ENCODE measurements at regions not wholly inside any gene's neighbourhood (a gene's known extent, or its start where the extent isn't known, plus 50 kb on each side); places are given as distances from the start of the nearest gene placed in this dataset.

DNA sequence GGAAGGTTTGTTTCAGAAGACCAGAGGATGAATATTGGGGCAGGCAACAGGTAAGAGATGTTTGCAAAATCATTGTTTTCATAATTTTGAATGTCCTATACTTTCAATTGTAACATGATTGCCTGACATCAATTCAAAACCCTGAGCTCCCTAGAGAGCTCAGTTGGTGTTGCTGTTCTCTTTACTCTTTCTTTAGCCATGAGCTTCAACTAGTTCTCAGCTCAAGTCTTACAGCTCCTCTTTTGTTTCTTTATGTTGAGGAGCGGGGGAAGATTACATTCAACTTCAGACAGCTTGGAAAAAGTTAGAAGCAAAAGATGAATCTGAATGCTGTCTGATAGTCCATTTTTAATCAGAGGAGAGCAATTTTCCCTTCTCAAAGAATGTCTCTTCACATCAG is 144.8 kb upstream of the TACR1 start:
- Histone ChIP-seq H3K4me1 (ENCODE audit: insufficient read depth, low read length) (peaks cover 11% of the 10 kb centered on the region), H3K9me3 (ENCODE audit: low read depth, low read length) (no peaks in the 10 kb centered on the region), H4K20me1 (ENCODE audit: insufficient read depth, low read length) (no peaks in the 10 kb centered on the region), H3K27me3 (ENCODE audit: insufficient read depth, low read length) (no peaks in the 10 kb centered on the region), H2AFZ (ENCODE audit: low read length) (no peak overlapping the region), H3K27ac (ENCODE audit: low read depth, low read length) (no peak overlapping the region), H3K79me2 (ENCODE audit: insufficient read depth, low read length) (no peaks in the 10 kb centered on the region), H3K4me3 (ENCODE audit: insufficient read depth, low read length) (no peak overlapping the region), H3K4me2 (ENCODE audit: insufficient read depth, low read length) (no peak overlapping the region), H3K36me3 (ENCODE audit: insufficient read depth, low read length) (no peaks in the 10 kb centered on the region)
- no peak for TF ChIP-seq CTCF (IDR thresholded peaks at IDR 0.05; ENCODE audit: extremely low read depth, low read depth, low read length)
- no peak for DNase-seq (ENCODE audit: insufficient read length, low spot score, missing footprints)

DNA sequence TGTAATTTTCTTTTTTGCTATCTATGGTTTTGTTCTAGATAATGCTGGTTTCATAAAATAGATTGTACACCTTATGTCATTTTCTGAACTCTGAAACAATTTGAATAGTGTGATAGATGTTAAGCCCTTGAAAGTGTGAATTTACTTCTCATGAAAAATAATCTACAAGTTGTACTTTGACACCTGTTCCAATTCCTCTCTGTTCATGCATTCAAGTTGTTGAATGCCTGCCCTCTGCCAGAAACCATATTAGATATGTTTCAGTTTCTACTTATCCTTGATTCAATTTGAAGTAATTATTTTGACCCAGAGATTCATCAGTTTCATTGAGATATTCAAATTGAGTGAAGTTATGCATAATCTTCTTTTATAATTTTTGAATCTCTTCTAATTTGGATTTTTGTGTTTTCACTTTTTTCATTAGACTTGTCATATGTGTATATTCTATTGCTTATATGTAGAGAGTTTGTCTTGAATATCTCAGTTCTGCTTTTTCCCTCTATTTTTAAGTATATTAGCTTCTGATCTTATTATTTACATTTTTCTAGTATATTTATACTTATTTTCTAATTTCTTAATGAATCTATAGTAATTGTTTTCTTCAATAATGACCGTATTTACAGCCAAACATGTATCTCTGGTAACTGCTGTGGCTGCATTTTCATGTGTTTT is 143.3 kb upstream of the TACR1 start:
- H2AFZ ChIP-seq (ENCODE audit: low read length), result no peak overlapping the region
- H3K4me2 ChIP-seq (ENCODE audit: insufficient read depth, low read length), result no peak overlapping the region
- H3K79me2 ChIP-seq (ENCODE audit: insufficient read depth, low read length), result no peaks in the 10 kb centered on the region
- no peaks in the 10 kb centered on the region for H3K9me3 ChIP-seq (ENCODE audit: low read depth, low read length)
- H4K20me1 ChIP-seq (ENCODE audit: insufficient read depth, low read length), result no peaks in the 10 kb centered on the region
- DNase-seq (ENCODE audit: insufficient read length, low spot score, missing footprints), result no peak
- no peak for TF ChIP-seq CTCF (IDR thresholded peaks at IDR 0.05; ENCODE audit: extremely low read depth, low read depth, low read length)
- H3K27me3 ChIP-seq (ENCODE audit: insufficient read depth, low read length), result no peaks in the 10 kb centered on the region
- no peak overlapping the region for H3K4me3 ChIP-seq (ENCODE audit: insufficient read depth, low read length)
- H3K4me1 ChIP-seq (ENCODE audit: insufficient read depth, low read length), result peaks cover 11% of the 10 kb centered on the region
- no peaks in the 10 kb centered on the region for H3K36me3 ChIP-seq (ENCODE audit: insufficient read depth, low read length)
- H3K27ac ChIP-seq (ENCODE audit: low read depth, low read length), result no peak overlapping the region

- DNase-seq (ENCODE audit: insufficient read length, low spot score, missing footprints), result no peak
- peak overlapping the region; percentile 48 for H3K27ac ChIP-seq (ENCODE audit: low read depth, low read length)
Measured at GRCh38 chr2:75340560-75340959, 141.2 kb upstream of the TACR1 start.

DNA sequence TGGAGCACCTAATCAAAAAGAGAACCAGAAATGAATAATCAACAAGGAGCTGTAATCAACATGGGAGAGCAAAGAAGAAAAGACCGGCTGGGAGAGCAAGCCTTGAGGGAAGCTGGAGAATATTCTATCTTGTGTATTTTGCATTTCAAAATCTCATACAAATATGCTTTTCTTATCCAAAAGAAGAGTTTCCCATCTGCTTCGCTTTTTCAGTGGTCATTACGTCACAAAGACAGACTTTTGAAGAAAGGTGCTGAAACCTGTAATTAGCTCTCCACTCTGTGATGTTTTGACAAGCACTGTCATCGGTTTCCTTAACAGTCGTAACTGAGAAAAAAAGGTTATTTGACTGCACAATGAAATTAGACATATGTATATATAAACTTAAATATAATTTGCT is 139.1 kb upstream of the TACR1 start:
- no peak overlapping the region for H3K27ac ChIP-seq (ENCODE audit: low read depth, low read length)
- H2AFZ ChIP-seq (ENCODE audit: low read length), result no peak overlapping the region
- H4K20me1 ChIP-seq (ENCODE audit: insufficient read depth, low read length), result no peaks in the 10 kb centered on the region
- H3K9me3 ChIP-seq (ENCODE audit: low read depth, low read length), result no peaks in the 10 kb centered on the region
- DNase-seq (ENCODE audit: insufficient read length, low spot score, missing footprints), result no peak
- no peak for TF ChIP-seq CTCF (IDR thresholded peaks at IDR 0.05; ENCODE audit: extremely low read depth, low read depth, low read length)
- no peaks in the 10 kb centered on the region for H3K27me3 ChIP-seq (ENCODE audit: insufficient read depth, low read length)
- no peaks in the 10 kb centered on the region for H3K79me2 ChIP-seq (ENCODE audit: insufficient read depth, low read length)
- H3K36me3 ChIP-seq (ENCODE audit: insufficient read depth, low read length), result no peaks in the 10 kb centered on the region
- H3K4me2 ChIP-seq (ENCODE audit: insufficient read depth, low read length), result no peak overlapping the region
- H3K4me1 ChIP-seq (ENCODE audit: insufficient read depth, low read length), result peaks cover 11% of the 10 kb centered on the region
- H3K4me3 ChIP-seq (ENCODE audit: insufficient read depth, low read length), result no peak overlapping the region

More at GRCh38 chr2:75340560-75340959, 141.2 kb upstream of the TACR1 start:
- no peaks in the 10 kb centered on the region for H4K20me1 ChIP-seq (ENCODE audit: insufficient read depth, low read length)
- H3K79me2 ChIP-seq (ENCODE audit: insufficient read depth, low read length), result no peaks in the 10 kb centered on the region
- TF ChIP-seq CTCF (IDR thresholded peaks at IDR 0.05; ENCODE audit: extremely low read depth, low read depth, low read length), result no peak
- peaks cover 11% of the 10 kb centered on the region for H3K4me1 ChIP-seq (ENCODE audit: insufficient read depth, low read length)
- no peaks in the 10 kb centered on the region for H3K9me3 ChIP-seq (ENCODE audit: low read depth, low read length)
- H3K27me3 ChIP-seq (ENCODE audit: insufficient read depth, low read length), result no peaks in the 10 kb centered on the region
- H3K36me3 ChIP-seq (ENCODE audit: insufficient read depth, low read length), result no peaks in the 10 kb centered on the region
- peak overlapping the region; percentile 53 for H3K4me3 ChIP-seq (ENCODE audit: insufficient read depth, low read length)
- peak overlapping the region; percentile 79 for H3K4me2 ChIP-seq (ENCODE audit: insufficient read depth, low read length)
- no peak overlapping the region for H2AFZ ChIP-seq (ENCODE audit: low read length)
